GM10266 (cell line): ENCODE measurements at regions not wholly inside any gene's neighbourhood (a gene's known extent, or its start where the extent isn't known, plus 50 kb on each side); places are given as distances from the start of the nearest gene placed in this dataset.

ENCODE experiments used
- DNase-seq: peaks from one replicate; pipeline ENCODE4 v3.0.0; 2012; ENCODE audit errors: extremely low spot score
- CTCF ChIP-seq: IDR thresholded peaks from 2 replicates; pipeline ENCODE4 v1.5.1; 2012; ENCODE audit warnings: mild to moderate bottlenecking, low read depth; ENCODE audit not compliant: control insufficient read depth, insufficient read depth; ENCODE audit errors: missing control alignments

DNA sequence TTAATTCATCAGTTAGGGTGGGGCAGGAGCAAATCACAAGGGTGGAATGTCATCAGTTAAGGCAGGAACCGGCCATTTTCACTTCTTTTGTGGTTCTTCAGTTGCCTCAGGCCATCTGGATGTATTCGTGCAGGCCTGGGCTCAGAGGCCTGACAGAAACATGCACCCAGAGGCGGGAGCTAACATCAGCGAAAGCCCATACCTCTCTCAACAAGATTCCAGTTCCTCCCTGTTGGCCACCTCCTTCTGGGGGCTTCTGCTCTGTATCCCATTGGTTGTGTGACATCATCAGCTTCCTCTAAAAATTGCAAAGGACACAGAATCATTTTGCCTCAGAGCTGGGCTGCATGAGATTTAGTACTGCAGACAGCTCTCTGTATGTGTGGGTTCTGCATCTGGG, 134.3 kb downstream of the ZNF664 start:
- no peak for TF ChIP-seq CTCF
- no peak for DNase-seq

- TF ChIP-seq CTCF = no peak
- peak; percentile 69 for DNase-seq
Observed at GRCh38 chr12:124109760-124110159, 136.7 kb downstream of the ZNF664 start.

GRCh38 chr12:124110372-124110883, 137.4 kb downstream of the ZNF664 start:
- TF ChIP-seq CTCF = no peak

DNA sequence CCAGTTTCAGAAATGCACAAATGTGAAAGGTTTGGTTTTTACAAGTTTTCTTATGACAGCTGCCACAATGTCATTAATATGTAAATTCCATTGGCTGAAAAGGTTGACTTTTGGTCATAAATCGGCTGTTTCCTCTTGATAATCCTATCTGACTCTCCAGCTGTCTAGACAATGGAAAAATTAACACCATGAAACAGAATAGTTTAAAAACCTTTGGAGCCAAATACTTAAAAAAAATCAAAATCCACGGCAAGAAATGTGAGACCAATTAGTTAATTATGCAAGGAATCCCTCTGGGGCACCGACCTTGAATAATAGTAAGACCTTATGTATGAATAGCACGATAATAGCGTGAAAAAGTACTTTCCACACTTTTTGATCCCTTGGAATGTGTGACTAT, 138.0 kb downstream of the ZNF664 start:
- no peak for DNase-seq

More at GRCh38 chr12:124110372-124110883, 137.4 kb downstream of the ZNF664 start:
- no peak for DNase-seq

DNA sequence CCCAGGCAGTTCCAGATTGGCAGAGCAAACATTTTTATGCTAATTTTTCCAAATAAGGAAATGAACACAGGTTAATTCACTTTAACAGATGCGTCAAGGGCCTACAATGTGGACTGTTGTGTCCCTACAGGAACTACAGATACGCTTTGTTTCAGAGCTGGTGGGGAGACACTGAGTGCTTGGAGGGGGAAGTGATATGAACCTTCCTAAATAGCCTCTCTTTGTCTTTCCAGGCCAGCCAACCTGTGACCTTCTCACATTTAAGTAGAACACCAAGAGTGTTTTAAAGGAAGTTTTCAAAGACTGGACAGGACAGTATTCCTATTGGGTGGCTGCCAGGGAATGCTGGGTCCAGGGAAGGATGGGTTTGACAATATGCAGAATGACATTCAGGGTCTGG, 141.3 kb downstream of the ZNF664 start:
- no peak for DNase-seq
- TF ChIP-seq CTCF = no peak

More for the DNA sequence above, 138.0 kb downstream of the ZNF664 start:
- no peak for TF ChIP-seq CTCF

GRCh38 chr12:124115496-124115895, 142.5 kb downstream of the ZNF664 start:
- TF ChIP-seq CTCF = no peak
- no peak for DNase-seq

- no peak for TF ChIP-seq CTCF
Observed at GRCh38 chr12:124115976-124116690, 143.1 kb downstream of the ZNF664 start.

More at GRCh38 chr12:124115976-124116690, 143.1 kb downstream of the ZNF664 start:
- DNase-seq = no peak
